AG04450 (cell line): ENCODE measurements at regions not wholly inside any gene's neighbourhood (a gene's known extent, or its start where the extent isn't known, plus 50 kb on each side); places are given as distances from the start of the nearest gene placed in this dataset.

Experiments used
- CTCF ChIA-PET: fragments of 300-600, 350-600 bp; formaldehyde crosslinking; extraction: SDS; loops from one replicate; lab custom pipeline; 2022; ENCODE audit warnings: antibody characterized with exemption, inconsistent platforms; lab: Charles Lee
- POLR2A ChIA-PET: fragments of 350-600 bp; formaldehyde crosslinking; extraction: SDS; loops from one replicate; lab custom pipeline; 2021; ENCODE audit warnings: antibody characterized with exemption, inconsistent platforms; lab: Yijun Ruan, JAX
- DNase-seq: peaks from one replicate; pipeline ENCODE4 v3.0.0-alpha.2; 2011; ENCODE audit warnings: low read depth, low spot score
- H3K27ac ChIP-seq: one replicate; pipeline ENCODE4 v1.5.1; 2012; ENCODE audit warnings: low read depth, low read length, control low read depth
- H3K27me3 ChIP-seq: one replicate; pipeline ENCODE4 v1.6.0; 2012; ENCODE audit warnings: low read length; ENCODE audit not compliant: control insufficient read depth, insufficient read depth
- H3K4me3 ChIP-seq: 2 replicates; pipeline ENCODE4 v1.5.1; 2011; ENCODE audit warnings: mild to moderate bottlenecking, low read depth, low read length, control low read depth
- H3K9me3 ChIP-seq: 2 replicates; pipeline ENCODE4 v1.5.1; 2012; ENCODE audit warnings: low read length; ENCODE audit not compliant: control insufficient read depth, insufficient read depth
- CTCF ChIP-seq: IDR thresholded peaks from 2 replicates; pipeline ENCODE4 v1.5.1; 2011; ENCODE audit warnings: low read depth, low read length, control low read depth, inconsistent platforms

- Histone ChIP-seq H3K9me3 (no peaks in the 10 kb centered on the region), H3K27ac (no peak overlapping the region), H3K4me3 (no peak overlapping the region), H3K27me3 (no peaks in the 10 kb centered on the region)
- DNase-seq, result no peak
- ChIA-PET POLR2A (no interaction called here), CTCF (no interaction called here)
- no peak for TF ChIP-seq CTCF
Measured at GRCh38 chr20:21653628-21654027, 51.8 kb upstream of the PAX1 start.

GRCh38 chr20:21643417-21643816 lies 62.0 kb upstream of the PAX1 start:
- Histone ChIP-seq H3K27me3 (no peaks in the 10 kb centered on the region), H3K9me3 (peaks cover 13% of the 10 kb centered on the region), H3K4me3 (no peak overlapping the region), H3K27ac (no peak overlapping the region)
- TF ChIP-seq CTCF, result no peak
- DNase-seq, result no peak
- CTCF ChIA-PET, result no interaction called here
- POLR2A ChIA-PET, result no interaction called here

DNA sequence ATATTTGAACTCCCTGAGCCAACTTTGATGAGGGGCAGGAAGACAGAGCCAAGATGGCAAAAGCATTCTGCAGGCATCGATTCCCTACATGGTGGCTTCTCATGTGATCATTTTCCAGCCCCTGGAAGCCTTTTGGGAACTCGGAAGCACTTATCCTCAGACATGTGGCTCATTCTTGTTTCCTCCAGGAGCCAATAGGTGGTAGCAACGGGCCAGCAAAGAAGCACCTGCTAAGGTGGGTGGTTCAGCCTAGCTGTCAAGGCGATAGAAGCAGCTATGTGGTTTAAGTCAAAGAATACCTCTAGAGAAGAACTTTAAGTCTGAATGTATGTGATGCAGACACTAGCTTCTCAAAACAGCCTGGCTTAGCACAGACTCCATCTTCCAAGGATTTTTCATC lies 64.9 kb upstream of the PAX1 start:
- ChIA-PET CTCF (no interaction called here), POLR2A (no interaction called here)
- Histone ChIP-seq H3K9me3 (peaks cover 16% of the 10 kb centered on the region), H3K27me3 (no peaks in the 10 kb centered on the region), H3K27ac (no peak overlapping the region), H3K4me3 (no peak overlapping the region)
- TF ChIP-seq CTCF, result no peak
- DNase-seq, result no peak

DNA sequence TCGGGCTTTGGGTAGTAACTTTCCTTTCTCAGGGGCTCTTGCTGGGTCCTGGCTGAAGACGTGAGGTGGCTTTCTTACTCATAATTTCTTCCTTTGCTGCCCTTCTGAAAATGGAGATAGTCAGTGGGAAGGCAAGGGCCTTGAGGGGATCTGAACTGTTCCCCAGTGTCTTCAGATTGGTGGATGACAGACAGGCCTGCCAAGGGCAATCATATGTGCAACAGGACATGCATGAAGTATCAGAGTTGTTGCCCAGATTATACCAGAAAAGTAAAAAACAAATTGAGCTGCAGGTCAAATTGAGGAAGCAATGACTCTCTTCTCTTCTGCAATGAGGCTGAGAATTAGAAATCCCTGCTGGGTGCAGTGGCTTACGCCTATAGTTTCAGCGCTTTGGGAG lies 71.6 kb upstream of the PAX1 start:
- no peak overlapping the region for H3K4me3 ChIP-seq
- H3K27ac ChIP-seq, result no peak overlapping the region
- no peaks in the 10 kb centered on the region for H3K27me3 ChIP-seq
- DNase-seq, result no peak
- H3K9me3 ChIP-seq, result peaks cover 39% of the 10 kb centered on the region
- no peak for TF ChIP-seq CTCF
- CTCF ChIA-PET, result no interaction called here
- POLR2A ChIA-PET, result no interaction called here

- no peak overlapping the region for H3K4me3 ChIP-seq
- ChIA-PET CTCF (no interaction called here), POLR2A (no interaction called here)
- H3K27ac ChIP-seq, result no peak overlapping the region
- H3K27me3 ChIP-seq, result no peaks in the 10 kb centered on the region
- H3K9me3 ChIP-seq, result peaks cover 38% of the 10 kb centered on the region
- TF ChIP-seq CTCF, result no peak
- no peak for DNase-seq
Measured at GRCh38 chr20:21632735-21633053, 72.8 kb upstream of the PAX1 start.
